Ovary (tissue), 7 donors: ENCODE measurements at regions not wholly inside any gene's neighbourhood (a gene's known extent, or its start where the extent isn't known, plus 50 kb on each side); places are given as distances from the start of the nearest gene placed in this dataset.

ENCODE experiments used
- DNase-seq, 5 donors: peaks; one replicate each; pipeline ENCODE4 v3.0.0-alpha.2; 2019 to 2020
- H3K27ac ChIP-seq, 2 donors: fragments of 200-600 bp; one replicate each; pipeline versions ENCODE4 v1.5.1 to v1.8.0; 2019 to 2022
- H3K27me3 ChIP-seq: fragments of 200-600 bp; one replicate; pipeline ENCODE4 v1.8.0; 2022
- H3K36me3 ChIP-seq: fragments of 200-600 bp; sonication (generic); one replicate; pipeline ENCODE4 v1.5.1; 2019
- H3K4me1 ChIP-seq: one replicate; pipeline ENCODE4 v1.8.1; 2013; ENCODE audit warnings: mild to moderate bottlenecking, moderate library complexity; ENCODE audit not compliant: insufficient read depth
- H3K4me3 ChIP-seq: fragments of 200-600 bp; sonication (generic); one replicate; pipeline ENCODE4 v1.5.1; 2017
- H3K9me3 ChIP-seq, 2 donors: fragments of 200-600 bp in 1 of 2; sonication (generic) in 1 of 2; one replicate each; pipeline versions ENCODE4 v1.5.1 to v1.8.1; 2013 to 2019; ENCODE audit warnings: mild to moderate bottlenecking in 1 of 2, moderate library complexity in 1 of 2
- EP300 ChIP-seq: sonication (generic); formaldehyde crosslinking; IDR thresholded peaks from one replicate; pipeline ENCODE4 v1.6.1; 2017; ENCODE audit warnings: antibody characterized with exemption
- POLR2A ChIP-seq: fragments of 450-650 bp; IDR thresholded peaks from one replicate; pipeline ENCODE4 v1.6.1; 2017; ENCODE audit warnings: antibody characterized with exemption, mild to moderate bottlenecking, moderate library complexity
- WGBS, 3 donors: extraction: QIAGEN DNeasy Blood & Tissue Kit in 1 of 3; methylation state at CpG; one replicate each; pipeline versions ENCODE4 v1.1.5 to v1.1.7; 2013 to 2017; 5-methylcytosine and 5-hydroxymethylcytosine counted together
- intact Hi-C, 4 donors: fragments of 100-400 bp; cut with DNase I; formaldehyde crosslinking; loops; one replicate each; pipeline versions ENCODE4 v1.11.0 to v1.15.1; 2022 to 2023
- TF ChIP-seq, protein P1 (sequence below), 3 donors: fragments of 450-650 bp in 2 of 3; fragments of 200-600 bp in 1 of 3; IDR thresholded peaks; one replicate each; pipeline versions ENCODE4 v1.5.1 to v1.8.0; 2016 to 2022; ENCODE audit warnings: antibody characterized with exemption in 3 of 3, mild to moderate bottlenecking in 1 of 3
- donor health status: DM: no; HTN: no; CAD: no; lungs with moderate emphysema.
- donor health status: DM: no; HTN: no; CAD: no.
- donor health status: Bipolar disorder and iron deficiency.
- donor health status: DM: no; HTN: no; CAD: no.
- donor health status: DM: yes; HTN: yes; CAD: no.

DNA sequence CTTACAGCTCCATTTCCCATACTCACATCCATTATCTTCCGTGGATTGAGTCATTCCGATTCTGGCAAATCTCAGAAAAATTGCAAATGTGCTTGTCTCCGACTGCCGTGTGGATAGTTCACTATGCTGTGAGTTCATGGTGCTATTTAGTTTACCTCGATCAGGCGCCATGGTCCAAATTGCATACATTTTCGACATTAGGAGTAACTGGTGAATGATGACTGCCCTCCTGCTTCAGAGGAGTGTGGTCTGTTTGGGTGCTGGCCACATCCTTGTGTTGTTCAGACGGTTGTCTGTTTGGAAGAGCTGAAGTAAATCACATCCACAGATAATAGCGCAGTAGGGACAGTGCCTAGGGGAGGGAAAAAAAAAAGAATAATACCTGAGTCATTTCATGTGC, 439.5 kb downstream of the ZNF516 start:
- intact Hi-C loops, result no loop called here
- H3K4me1 ChIP-seq, result peaks cover 11% of the 10 kb centered on the region
- H3K27me3 ChIP-seq, result no peaks in the 10 kb centered on the region
- WGBS, 3 donors, result 7 to 14% (median 12%) methylated on average over 9 of the region's 9 CpGs
- DNase-seq, result no peak
- H3K9me3 ChIP-seq, result no peaks in the 10 kb centered on the region
- no peak for TF ChIP-seq POLR2A
- TF ChIP-seq, protein P1, sequence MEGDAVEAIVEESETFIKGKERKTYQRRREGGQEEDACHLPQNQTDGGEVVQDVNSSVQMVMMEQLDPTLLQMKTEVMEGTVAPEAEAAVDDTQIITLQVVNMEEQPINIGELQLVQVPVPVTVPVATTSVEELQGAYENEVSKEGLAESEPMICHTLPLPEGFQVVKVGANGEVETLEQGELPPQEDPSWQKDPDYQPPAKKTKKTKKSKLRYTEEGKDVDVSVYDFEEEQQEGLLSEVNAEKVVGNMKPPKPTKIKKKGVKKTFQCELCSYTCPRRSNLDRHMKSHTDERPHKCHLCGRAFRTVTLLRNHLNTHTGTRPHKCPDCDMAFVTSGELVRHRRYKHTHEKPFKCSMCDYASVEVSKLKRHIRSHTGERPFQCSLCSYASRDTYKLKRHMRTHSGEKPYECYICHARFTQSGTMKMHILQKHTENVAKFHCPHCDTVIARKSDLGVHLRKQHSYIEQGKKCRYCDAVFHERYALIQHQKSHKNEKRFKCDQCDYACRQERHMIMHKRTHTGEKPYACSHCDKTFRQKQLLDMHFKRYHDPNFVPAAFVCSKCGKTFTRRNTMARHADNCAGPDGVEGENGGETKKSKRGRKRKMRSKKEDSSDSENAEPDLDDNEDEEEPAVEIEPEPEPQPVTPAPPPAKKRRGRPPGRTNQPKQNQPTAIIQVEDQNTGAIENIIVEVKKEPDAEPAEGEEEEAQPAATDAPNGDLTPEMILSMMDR (IDR thresholded peaks at IDR 0.05), result no peak
- TF ChIP-seq EP300, result no peak
- peak overlapping the region in 1 of 2 donors; percentile 60 for H3K27ac ChIP-seq
- H3K4me3 ChIP-seq, result no peak overlapping the region
- H3K36me3 ChIP-seq, result no peaks in the 10 kb centered on the region

DNA sequence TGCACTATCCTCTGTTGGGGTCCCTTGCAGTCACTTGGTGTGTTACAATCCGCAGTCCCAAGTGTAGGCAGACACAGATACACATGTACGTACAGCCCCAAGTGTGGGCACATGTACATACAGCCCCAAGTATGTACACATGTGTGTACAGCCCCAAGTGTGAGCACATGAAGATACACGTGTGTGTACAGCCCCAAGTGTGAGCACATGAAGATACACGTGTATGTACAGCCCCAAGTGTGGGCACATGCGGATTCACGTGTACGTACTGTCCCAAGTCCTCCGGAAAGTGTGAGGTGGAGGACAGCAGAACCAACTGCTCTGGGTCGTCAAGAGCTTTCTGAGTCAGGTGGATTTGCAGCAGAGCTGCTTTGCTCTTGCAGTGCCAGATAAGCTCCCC, 440.0 kb downstream of the ZNF516 start:
- H3K27ac ChIP-seq, result peak overlapping the region in 1 of 2 donors; percentile 60
- DNase-seq, result peak in 1 of 5 donors; percentile 30

DNA sequence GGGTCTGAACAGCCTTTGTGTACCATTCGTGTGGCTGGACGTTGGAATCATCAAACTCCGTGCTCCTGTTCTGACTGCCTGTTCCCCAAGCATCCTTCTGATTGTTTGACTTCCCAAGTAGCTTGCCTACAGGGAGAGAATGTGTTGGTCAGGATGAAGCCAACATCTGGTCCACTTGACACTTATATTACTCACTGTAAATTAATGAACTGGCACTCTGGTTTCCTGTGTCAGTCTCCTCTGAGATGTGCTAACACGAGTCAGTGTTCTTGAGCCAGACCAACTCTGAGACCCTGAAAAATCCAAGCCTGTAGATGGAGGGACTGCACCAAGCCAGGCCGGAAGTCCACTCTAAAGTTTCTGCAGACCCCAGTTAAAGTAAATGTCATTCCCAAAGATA, 440.9 kb downstream of the ZNF516 start:
- Histone ChIP-seq H3K27ac (peak overlapping the region in 1 of 2 donors; percentile 60), H3K9me3 (no peaks in the 10 kb centered on the region), H3K4me3 (no peak overlapping the region), H3K4me1 (peaks cover 12% of the 10 kb centered on the region), H3K27me3 (no peaks in the 10 kb centered on the region), H3K36me3 (no peaks in the 10 kb centered on the region)
- intact Hi-C loops, result no loop called here
- TF ChIP-seq POLR2A, result no peak
- TF ChIP-seq EP300, result no peak
- TF ChIP-seq, protein P1 (IDR thresholded peaks at IDR 0.05), result no peak
- WGBS, 3 donors, result 80 to 91% (median 84%) methylated on average over 5 of the region's 5 CpGs
- no peak for DNase-seq

More for the DNA sequence above, 440.0 kb downstream of the ZNF516 start:
- H3K36me3 ChIP-seq, result no peaks in the 10 kb centered on the region
- intact Hi-C loops, result no loop called here
- no peak overlapping the region for H3K4me3 ChIP-seq
- H3K27me3 ChIP-seq, result no peaks in the 10 kb centered on the region
- no peaks in the 10 kb centered on the region for H3K9me3 ChIP-seq
- 70 to 74% (median 73%) methylated on average over 9 of the region's 9 CpGs for WGBS, 3 donors
- TF ChIP-seq POLR2A (no peak), EP300 (no peak)
- TF ChIP-seq, protein P1 (IDR thresholded peaks at IDR 0.05), result no peak
- peaks cover 12% of the 10 kb centered on the region for H3K4me1 ChIP-seq

DNA sequence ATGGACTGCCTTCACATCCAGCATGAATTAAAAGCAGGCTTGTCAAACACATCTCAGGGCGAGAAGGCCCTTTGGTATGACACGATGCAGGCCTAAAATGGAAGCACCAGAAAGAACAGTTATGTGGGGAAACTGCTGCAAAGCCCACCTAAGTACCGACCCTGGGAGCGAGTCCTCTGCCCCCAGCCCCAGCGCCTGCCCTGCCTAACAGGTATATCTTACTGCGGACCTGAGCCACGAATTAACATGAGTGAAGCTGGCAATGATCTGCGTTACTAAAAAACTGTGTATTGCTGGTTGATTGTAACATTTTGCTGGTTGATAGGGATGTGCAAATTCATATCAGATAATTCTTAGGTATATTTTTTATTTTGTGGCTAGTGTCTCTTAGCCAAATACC, 441.5 kb downstream of the ZNF516 start:
- intact Hi-C loops, result no loop called here
- TF ChIP-seq POLR2A, result no peak
- TF ChIP-seq EP300, result no peak
- TF ChIP-seq, protein P1 (IDR thresholded peaks at IDR 0.05), result no peak
- no peak overlapping the region for H3K27ac ChIP-seq
- WGBS, 3 donors, result 95 to 97% (median 96%) methylated on average over 8 of the region's 8 CpGs
- H3K9me3 ChIP-seq, result no peaks in the 10 kb centered on the region
- H3K36me3 ChIP-seq, result no peaks in the 10 kb centered on the region
- no peak for DNase-seq
- H3K4me3 ChIP-seq, result no peak overlapping the region
- peaks cover 12% of the 10 kb centered on the region for H3K4me1 ChIP-seq
- H3K27me3 ChIP-seq, result no peaks in the 10 kb centered on the region

DNA sequence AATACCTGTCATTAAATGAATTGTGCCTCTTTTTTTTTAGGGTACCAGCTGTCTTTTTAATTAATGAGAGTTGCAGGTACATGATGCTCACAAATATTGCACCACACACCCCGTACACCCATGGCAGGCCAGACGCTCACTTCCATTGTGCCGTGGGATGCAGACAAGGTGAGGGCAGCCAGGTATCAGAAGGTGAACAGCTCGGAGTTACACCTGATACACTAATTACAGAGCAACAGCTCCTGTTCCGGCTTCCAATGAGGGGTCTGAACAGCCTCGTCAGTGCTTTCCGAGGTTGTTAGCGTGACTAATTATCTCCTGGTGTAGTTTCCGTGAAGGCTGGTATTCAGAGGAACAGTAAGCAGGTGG, 442.8 kb downstream of the ZNF516 start:
- no peaks in the 10 kb centered on the region for H3K27me3 ChIP-seq
- no peaks in the 10 kb centered on the region for H3K9me3 ChIP-seq
- H3K4me1 ChIP-seq, result peaks cover 12% of the 10 kb centered on the region
- peak overlapping the region in 1 of 2 donors; percentile 61 for H3K27ac ChIP-seq
- WGBS, 3 donors, result 77 to 86% (median 84%) methylated on average over 9 of the region's 9 CpGs
- H3K36me3 ChIP-seq, result no peaks in the 10 kb centered on the region
- intact Hi-C loops, result no loop called here
- no peak overlapping the region for H3K4me3 ChIP-seq
- DNase-seq, result no peak
- TF ChIP-seq, protein P1 (IDR thresholded peaks at IDR 0.05), result no peak
- TF ChIP-seq EP300, result no peak
- TF ChIP-seq POLR2A, result no peak
